ENCODE measurements at regions not wholly inside any gene's neighbourhood (a gene's known extent, or its start where the extent isn't known, plus 50 kb on each side); places are given as distances from the start of the nearest gene placed in this dataset.
A peak's percentile ranks its signal among the peaks of the same experiment; 100 is the strongest.

DNA sequence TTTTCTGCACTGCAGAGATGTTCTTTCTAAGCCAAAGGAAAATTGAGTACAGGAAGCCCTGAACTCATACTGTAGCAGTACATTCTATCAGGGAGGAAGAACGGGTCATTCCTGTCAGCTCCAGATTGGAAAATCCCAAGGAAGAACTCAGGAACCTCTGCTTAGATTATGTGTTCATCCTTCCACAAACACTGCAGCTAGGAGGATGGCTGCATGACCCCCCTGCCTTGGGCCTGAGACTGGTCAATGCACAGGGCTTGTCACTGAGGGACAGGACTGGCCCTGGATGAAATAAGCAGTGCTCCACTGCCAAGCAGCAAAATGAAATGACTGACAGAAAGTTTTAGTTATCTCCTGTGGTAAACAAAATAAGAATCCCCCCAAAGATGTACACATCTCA lies 1406.8 kb upstream of the TMEM132C start:
- TF ChIP-seq, protein P1, sequence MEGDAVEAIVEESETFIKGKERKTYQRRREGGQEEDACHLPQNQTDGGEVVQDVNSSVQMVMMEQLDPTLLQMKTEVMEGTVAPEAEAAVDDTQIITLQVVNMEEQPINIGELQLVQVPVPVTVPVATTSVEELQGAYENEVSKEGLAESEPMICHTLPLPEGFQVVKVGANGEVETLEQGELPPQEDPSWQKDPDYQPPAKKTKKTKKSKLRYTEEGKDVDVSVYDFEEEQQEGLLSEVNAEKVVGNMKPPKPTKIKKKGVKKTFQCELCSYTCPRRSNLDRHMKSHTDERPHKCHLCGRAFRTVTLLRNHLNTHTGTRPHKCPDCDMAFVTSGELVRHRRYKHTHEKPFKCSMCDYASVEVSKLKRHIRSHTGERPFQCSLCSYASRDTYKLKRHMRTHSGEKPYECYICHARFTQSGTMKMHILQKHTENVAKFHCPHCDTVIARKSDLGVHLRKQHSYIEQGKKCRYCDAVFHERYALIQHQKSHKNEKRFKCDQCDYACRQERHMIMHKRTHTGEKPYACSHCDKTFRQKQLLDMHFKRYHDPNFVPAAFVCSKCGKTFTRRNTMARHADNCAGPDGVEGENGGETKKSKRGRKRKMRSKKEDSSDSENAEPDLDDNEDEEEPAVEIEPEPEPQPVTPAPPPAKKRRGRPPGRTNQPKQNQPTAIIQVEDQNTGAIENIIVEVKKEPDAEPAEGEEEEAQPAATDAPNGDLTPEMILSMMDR (IDR thresholded peaks at IDR 0.05; ENCODE audit: low read depth, low read length), result no peak
- Histone ChIP-seq H3K27me3 (no peaks in the 10 kb centered on the region), H3K27ac (no peak overlapping the region), H3K9me3 (ENCODE audit: low read depth) (no peaks in the 10 kb centered on the region), H3K36me3 (no peaks in the 10 kb centered on the region), H3K4me3 (no peak overlapping the region), H3K4me1 (ENCODE audit: low read depth) (no peaks in the 10 kb centered on the region)
- no peak for DNase-seq (ENCODE audit: low read depth in 1 of 2, low spot score in 1 of 2)

DNA sequence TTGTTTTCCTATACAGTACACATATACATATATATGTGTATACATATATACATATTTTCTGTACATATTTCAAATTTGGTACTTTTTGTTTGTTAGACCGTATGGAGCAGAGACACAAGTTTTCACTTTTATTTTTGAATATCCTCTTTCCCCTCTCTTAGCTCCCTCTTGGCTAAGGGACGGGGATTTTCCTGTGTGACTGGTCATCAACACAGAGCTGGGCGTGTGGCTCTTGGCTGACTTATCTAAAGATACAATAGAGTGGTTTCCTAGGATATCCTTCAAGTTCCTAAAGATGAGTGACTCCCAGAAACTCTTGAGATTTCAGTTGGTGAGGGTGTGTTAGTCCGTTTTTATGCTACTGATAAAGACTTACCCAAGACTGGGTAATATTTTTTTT lies 1404.5 kb upstream of the TMEM132C start:
- DNase-seq (ENCODE audit: low read depth in 1 of 2, low spot score in 1 of 2), result no peak
- no peak overlapping the region for H3K4me3 ChIP-seq
- H3K36me3 ChIP-seq, result no peaks in the 10 kb centered on the region
- H3K27me3 ChIP-seq, result no peaks in the 10 kb centered on the region
- no peak overlapping the region for H3K27ac ChIP-seq
- no peaks in the 10 kb centered on the region for H3K4me1 ChIP-seq (ENCODE audit: low read depth)
- H3K9me3 ChIP-seq (ENCODE audit: low read depth), result no peaks in the 10 kb centered on the region
- TF ChIP-seq, protein P1 (IDR thresholded peaks at IDR 0.05; ENCODE audit: low read depth, low read length), result no peak

GRCh38 chr12:126869644-126870043 lies 1397.3 kb upstream of the TMEM132C start:
- Histone ChIP-seq H3K4me3 (no peak overlapping the region), H3K36me3 (no peaks in the 10 kb centered on the region), H3K27ac (no peak overlapping the region), H3K27me3 (no peaks in the 10 kb centered on the region), H3K4me1 (ENCODE audit: low read depth) (no peaks in the 10 kb centered on the region), H3K9me3 (ENCODE audit: low read depth) (no peaks in the 10 kb centered on the region)
- TF ChIP-seq, protein P1 (IDR thresholded peaks at IDR 0.05; ENCODE audit: low read depth, low read length), result no peak
- DNase-seq (ENCODE audit: low read depth in 1 of 2, low spot score in 1 of 2), result no peak

DNA sequence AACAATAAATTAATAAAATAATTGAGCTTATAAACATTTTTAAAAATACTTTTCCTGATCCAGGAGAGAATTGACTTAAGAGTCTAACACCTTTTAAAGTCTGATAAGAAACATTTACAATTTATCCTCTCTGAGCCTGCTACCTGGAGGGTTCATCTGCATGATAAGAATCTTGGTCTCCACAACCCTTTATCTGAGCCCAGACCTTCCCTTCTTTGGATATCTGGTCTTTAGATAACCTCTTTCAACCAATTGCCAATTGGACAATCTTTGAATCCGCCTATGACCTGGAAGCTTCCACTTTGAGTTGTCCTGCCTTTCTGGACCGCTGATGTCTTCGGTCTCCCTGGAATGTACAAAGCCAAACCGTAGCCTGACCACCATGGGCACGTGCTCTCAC lies 1393.3 kb upstream of the TMEM132C start:
- Histone ChIP-seq H3K4me1 (ENCODE audit: low read depth) (no peaks in the 10 kb centered on the region), H3K36me3 (no peaks in the 10 kb centered on the region), H3K9me3 (ENCODE audit: low read depth) (no peaks in the 10 kb centered on the region), H3K27me3 (no peaks in the 10 kb centered on the region), H3K27ac (no peak overlapping the region), H3K4me3 (no peak overlapping the region)
- TF ChIP-seq, protein P1 (IDR thresholded peaks at IDR 0.05; ENCODE audit: low read depth, low read length), result no peak
- no peak for DNase-seq (ENCODE audit: low read depth in 1 of 2, low spot score in 1 of 2)

DNA sequence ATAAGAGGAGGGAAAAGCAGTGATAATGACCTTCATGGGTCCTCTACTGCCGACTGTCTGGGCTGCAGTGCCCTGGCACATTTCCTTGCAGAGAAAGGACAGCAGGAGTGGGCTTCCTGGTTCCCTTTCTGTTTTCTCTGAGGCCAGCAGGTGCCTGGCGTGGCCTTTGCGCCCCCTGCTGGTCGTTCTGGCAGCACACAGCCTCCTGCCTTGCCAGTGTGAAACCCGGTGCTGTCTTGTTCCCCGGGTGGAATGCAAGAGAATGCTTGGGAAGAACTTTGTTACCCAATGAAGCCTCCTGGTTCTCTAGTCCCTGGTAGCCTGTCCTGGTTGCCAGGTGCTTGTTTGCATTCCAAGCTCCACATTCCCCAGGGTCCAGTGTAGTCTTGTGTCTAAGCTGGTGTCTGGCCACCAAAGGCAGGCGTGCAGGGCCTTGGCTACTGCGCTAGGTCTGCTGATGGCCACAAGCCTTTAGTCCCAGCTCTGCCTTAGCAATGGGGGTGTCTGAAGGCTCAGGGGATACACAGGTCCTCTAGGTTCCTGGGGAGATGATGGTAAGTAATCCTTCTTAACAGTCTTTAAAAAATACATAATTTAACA lies 1392.4 kb upstream of the TMEM132C start:
- peak; percentile 3 to 71 for DNase-seq (ENCODE audit: low read depth in 1 of 2, low spot score in 1 of 2)
- H3K27me3 ChIP-seq, result no peaks in the 10 kb centered on the region
- no peaks in the 10 kb centered on the region for H3K9me3 ChIP-seq (ENCODE audit: low read depth)
- H3K4me3 ChIP-seq, result no peak overlapping the region
- TF ChIP-seq, protein P1 (IDR thresholded peaks at IDR 0.05; ENCODE audit: low read depth, low read length), result peak; percentile 36
- H3K27ac ChIP-seq, result no peak overlapping the region
- H3K36me3 ChIP-seq, result no peaks in the 10 kb centered on the region
- no peaks in the 10 kb centered on the region for H3K4me1 ChIP-seq (ENCODE audit: low read depth)
